ENCODE measurements at regions not wholly inside any gene's neighbourhood (a gene's known extent, or its start where the extent isn't known, plus 50 kb on each side); places are given as distances from the start of the nearest gene placed in this dataset.

DNA sequence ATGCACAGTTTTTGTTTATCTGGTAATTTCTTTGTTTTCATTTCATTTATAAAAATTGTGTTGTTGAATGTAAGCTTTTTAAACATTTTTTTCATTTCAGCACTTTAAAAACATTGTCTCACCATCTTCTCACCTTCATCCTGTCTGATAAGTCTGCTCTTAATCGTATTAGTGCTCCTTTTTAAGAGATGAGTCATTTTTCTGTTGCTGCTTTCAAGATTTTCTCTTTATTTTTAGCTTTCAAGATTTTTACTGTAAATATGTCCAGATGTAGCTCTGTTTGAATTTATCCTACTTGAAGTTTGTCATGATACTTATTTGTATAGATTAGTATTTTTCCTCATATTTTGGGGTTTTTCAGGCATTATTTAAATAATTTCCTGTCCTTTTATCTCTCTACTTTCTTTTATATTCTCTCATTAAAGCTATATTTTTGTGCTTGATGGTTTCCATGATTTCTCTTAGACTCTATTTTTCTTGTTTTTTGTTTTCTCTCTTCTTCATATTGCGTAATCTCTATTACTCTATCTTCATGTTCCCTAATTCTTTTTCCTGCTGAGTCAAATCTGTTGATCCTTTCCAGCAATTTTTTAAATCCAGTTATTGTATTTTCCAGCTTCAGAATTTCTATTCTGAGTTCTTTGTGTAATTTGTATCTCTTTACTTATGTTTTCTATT is 1400.4 kb upstream of the PCDH7 start:
- no peak for TF ChIP-seq NRF1 (IDR thresholded peaks at IDR 0.05; ENCODE audit: low read depth, low read length)
- TF ChIP-seq, protein P1, sequence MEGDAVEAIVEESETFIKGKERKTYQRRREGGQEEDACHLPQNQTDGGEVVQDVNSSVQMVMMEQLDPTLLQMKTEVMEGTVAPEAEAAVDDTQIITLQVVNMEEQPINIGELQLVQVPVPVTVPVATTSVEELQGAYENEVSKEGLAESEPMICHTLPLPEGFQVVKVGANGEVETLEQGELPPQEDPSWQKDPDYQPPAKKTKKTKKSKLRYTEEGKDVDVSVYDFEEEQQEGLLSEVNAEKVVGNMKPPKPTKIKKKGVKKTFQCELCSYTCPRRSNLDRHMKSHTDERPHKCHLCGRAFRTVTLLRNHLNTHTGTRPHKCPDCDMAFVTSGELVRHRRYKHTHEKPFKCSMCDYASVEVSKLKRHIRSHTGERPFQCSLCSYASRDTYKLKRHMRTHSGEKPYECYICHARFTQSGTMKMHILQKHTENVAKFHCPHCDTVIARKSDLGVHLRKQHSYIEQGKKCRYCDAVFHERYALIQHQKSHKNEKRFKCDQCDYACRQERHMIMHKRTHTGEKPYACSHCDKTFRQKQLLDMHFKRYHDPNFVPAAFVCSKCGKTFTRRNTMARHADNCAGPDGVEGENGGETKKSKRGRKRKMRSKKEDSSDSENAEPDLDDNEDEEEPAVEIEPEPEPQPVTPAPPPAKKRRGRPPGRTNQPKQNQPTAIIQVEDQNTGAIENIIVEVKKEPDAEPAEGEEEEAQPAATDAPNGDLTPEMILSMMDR (IDR thresholded peaks at IDR 0.05), result no peak
- TF ChIP-seq GABPA (IDR thresholded peaks at IDR 0.05; ENCODE audit: low read depth), result no peak
- TF ChIP-seq, protein P2, sequence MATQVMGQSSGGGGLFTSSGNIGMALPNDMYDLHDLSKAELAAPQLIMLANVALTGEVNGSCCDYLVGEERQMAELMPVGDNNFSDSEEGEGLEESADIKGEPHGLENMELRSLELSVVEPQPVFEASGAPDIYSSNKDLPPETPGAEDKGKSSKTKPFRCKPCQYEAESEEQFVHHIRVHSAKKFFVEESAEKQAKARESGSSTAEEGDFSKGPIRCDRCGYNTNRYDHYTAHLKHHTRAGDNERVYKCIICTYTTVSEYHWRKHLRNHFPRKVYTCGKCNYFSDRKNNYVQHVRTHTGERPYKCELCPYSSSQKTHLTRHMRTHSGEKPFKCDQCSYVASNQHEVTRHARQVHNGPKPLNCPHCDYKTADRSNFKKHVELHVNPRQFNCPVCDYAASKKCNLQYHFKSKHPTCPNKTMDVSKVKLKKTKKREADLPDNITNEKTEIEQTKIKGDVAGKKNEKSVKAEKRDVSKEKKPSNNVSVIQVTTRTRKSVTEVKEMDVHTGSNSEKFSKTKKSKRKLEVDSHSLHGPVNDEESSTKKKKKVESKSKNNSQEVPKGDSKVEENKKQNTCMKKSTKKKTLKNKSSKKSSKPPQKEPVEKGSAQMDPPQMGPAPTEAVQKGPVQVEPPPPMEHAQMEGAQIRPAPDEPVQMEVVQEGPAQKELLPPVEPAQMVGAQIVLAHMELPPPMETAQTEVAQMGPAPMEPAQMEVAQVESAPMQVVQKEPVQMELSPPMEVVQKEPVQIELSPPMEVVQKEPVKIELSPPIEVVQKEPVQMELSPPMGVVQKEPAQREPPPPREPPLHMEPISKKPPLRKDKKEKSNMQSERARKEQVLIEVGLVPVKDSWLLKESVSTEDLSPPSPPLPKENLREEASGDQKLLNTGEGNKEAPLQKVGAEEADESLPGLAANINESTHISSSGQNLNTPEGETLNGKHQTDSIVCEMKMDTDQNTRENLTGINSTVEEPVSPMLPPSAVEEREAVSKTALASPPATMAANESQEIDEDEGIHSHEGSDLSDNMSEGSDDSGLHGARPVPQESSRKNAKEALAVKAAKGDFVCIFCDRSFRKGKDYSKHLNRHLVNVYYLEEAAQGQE (IDR thresholded peaks at IDR 0.05; ENCODE audit: low read depth, low read length), result no peak
- TF ChIP-seq MXI1 (IDR thresholded peaks at IDR 0.05; ENCODE audit: low read depth, low read length), result no peak
- TF ChIP-seq, protein P3, sequence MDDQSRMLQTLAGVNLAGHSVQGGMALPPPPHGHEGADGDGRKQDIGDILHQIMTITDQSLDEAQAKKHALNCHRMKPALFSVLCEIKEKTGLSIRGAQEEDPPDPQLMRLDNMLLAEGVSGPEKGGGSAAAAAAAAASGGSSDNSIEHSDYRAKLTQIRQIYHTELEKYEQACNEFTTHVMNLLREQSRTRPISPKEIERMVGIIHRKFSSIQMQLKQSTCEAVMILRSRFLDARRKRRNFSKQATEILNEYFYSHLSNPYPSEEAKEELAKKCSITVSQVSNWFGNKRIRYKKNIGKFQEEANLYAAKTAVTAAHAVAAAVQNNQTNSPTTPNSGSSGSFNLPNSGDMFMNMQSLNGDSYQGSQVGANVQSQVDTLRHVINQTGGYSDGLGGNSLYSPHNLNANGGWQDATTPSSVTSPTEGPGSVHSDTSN (IDR thresholded peaks at IDR 0.05), result no peak
- TF ChIP-seq POLR2AphosphoS5 (IDR thresholded peaks at IDR 0.05; ENCODE audit: low read depth, low read length), result no peak
- TF ChIP-seq GATA2 (CRISPR knock-in tag; IDR thresholded peaks at IDR 0.05), result no peak
- TF ChIP-seq TAF1 (IDR thresholded peaks at IDR 0.05; ENCODE audit: borderline replicate concordance, low read depth, low read length), result no peak
- TF ChIP-seq, protein P4, sequence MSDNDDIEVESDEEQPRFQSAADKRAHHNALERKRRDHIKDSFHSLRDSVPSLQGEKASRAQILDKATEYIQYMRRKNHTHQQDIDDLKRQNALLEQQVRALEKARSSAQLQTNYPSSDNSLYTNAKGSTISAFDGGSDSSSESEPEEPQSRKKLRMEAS (IDR thresholded peaks at IDR 0.05; ENCODE audit: low read depth), result no peak

Data from SK-N-SH (cell line).